Nephron (organoid): ENCODE measurements at regions not wholly inside any gene's neighbourhood (a gene's known extent, or its start where the extent isn't known, plus 50 kb on each side); places are given as distances from the start of the nearest gene placed in this dataset.

Experiments
- H3K27ac Mint-ChIP-seq, 3 experiments: 2 replicates each; pipeline ENCODE4 v1.8.0; 2020; ENCODE audit warnings: mixed read lengths in 3 of 3, mild to moderate bottlenecking in 2 of 3, moderate library complexity in 1 of 3
- H3K27me3 Mint-ChIP-seq: 2 replicates; pipeline ENCODE4 v1.8.0; 2021; ENCODE audit warnings: low read depth, mild to moderate bottlenecking, moderate library complexity, mixed read lengths
- H3K36me3 Mint-ChIP-seq: 2 replicates; pipeline ENCODE4 v1.8.0; 2020; ENCODE audit warnings: low read depth, mixed read lengths
- H3K4me1 Mint-ChIP-seq: 2 replicates; pipeline ENCODE4 v1.8.0; 2020; ENCODE audit warnings: mixed read lengths
- H3K4me3 Mint-ChIP-seq, 3 experiments: 2 replicates each; pipeline ENCODE4 v1.8.0; 2020; ENCODE audit warnings: mild to moderate bottlenecking in 3 of 3, mixed read lengths in 3 of 3, moderate library complexity in 2 of 3
- H3K9me3 Mint-ChIP-seq: 2 replicates; pipeline ENCODE4 v1.8.0; 2020; ENCODE audit warnings: mixed read lengths
- TF ChIP-seq, protein P1 (sequence below), 3 experiments: fragments of 200-600 bp; sonication (generic); IDR thresholded peaks; one replicate each; pipeline ENCODE4 v1.5.0; 2021; ENCODE audit warnings: antibody characterized with exemption in 3 of 3; ENCODE audit not compliant: unreplicated experiment in 3 of 3

DNA sequence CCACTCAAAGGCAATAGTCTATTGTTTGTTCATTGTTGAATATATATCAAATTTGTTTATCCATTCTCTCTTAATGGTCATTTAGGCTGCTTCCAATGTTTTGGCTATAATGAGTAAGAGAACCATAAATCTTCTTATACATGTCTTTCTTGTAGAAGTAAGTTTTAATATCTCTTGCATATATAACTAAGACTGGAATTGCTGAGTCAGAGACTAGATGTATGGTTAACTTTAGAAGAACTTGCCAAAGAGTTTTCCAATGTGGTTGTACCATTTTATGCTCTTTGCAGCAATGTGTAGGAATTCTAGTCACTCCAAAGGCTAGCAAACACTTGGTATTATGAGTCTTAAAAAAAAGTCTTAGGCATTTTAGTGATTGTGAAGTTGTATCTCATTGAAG lies 610.0 kb upstream of the GCFC2 start:
- peaks cover 3% of the 10 kb centered on the region for H3K9me3 Mint-ChIP-seq
- H3K27me3 Mint-ChIP-seq: peaks cover 3% of the 10 kb centered on the region
- no peak overlapping the region for H3K4me3 Mint-ChIP-seq
- H3K36me3 Mint-ChIP-seq: no peaks in the 10 kb centered on the region
- TF ChIP-seq, protein P1, sequence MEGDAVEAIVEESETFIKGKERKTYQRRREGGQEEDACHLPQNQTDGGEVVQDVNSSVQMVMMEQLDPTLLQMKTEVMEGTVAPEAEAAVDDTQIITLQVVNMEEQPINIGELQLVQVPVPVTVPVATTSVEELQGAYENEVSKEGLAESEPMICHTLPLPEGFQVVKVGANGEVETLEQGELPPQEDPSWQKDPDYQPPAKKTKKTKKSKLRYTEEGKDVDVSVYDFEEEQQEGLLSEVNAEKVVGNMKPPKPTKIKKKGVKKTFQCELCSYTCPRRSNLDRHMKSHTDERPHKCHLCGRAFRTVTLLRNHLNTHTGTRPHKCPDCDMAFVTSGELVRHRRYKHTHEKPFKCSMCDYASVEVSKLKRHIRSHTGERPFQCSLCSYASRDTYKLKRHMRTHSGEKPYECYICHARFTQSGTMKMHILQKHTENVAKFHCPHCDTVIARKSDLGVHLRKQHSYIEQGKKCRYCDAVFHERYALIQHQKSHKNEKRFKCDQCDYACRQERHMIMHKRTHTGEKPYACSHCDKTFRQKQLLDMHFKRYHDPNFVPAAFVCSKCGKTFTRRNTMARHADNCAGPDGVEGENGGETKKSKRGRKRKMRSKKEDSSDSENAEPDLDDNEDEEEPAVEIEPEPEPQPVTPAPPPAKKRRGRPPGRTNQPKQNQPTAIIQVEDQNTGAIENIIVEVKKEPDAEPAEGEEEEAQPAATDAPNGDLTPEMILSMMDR (IDR thresholded peaks at IDR 0.05; ENCODE audit: unreplicated experiment in 3 of 3): no peak
- no peak overlapping the region for H3K27ac Mint-ChIP-seq
- H3K4me1 Mint-ChIP-seq: peaks cover under 1% of the 10 kb centered on the region

GRCh38 chr2:76318848-76319360 lies 608.2 kb upstream of the GCFC2 start:
- H3K4me3 Mint-ChIP-seq: no peak overlapping the region
- TF ChIP-seq, protein P1 (IDR thresholded peaks at IDR 0.05; ENCODE audit: unreplicated experiment in 3 of 3): no peak
- H3K27me3 Mint-ChIP-seq: peaks cover 3% of the 10 kb centered on the region

GRCh38 chr2:76316691-76317090 lies 606.0 kb upstream of the GCFC2 start:
- no peaks in the 10 kb centered on the region for H3K36me3 Mint-ChIP-seq
- peaks cover 5% of the 10 kb centered on the region for H3K9me3 Mint-ChIP-seq
- H3K27me3 Mint-ChIP-seq: peaks cover 3% of the 10 kb centered on the region
- TF ChIP-seq, protein P1 (IDR thresholded peaks at IDR 0.05; ENCODE audit: unreplicated experiment in 3 of 3): no peak
- peaks cover 29% of the 10 kb centered on the region for H3K4me1 Mint-ChIP-seq
- H3K4me3 Mint-ChIP-seq: no peak overlapping the region
- H3K27ac Mint-ChIP-seq: no peak overlapping the region

More at GRCh38 chr2:76318848-76319360, 608.2 kb upstream of the GCFC2 start:
- Mint-ChIP-seq H3K4me1 (peaks cover 16% of the 10 kb centered on the region), H3K36me3 (no peaks in the 10 kb centered on the region), H3K9me3 (peaks cover 5% of the 10 kb centered on the region), H3K27ac (no peak overlapping the region)

GRCh38 chr2:76314271-76315020 lies 603.7 kb upstream of the GCFC2 start:
- Mint-ChIP-seq H3K27me3 (peaks cover 3% of the 10 kb centered on the region), H3K4me3 (no peak overlapping the region), H3K36me3 (no peaks in the 10 kb centered on the region), H3K27ac (no peak overlapping the region), H3K4me1 (peaks cover 46% of the 10 kb centered on the region), H3K9me3 (peaks cover 5% of the 10 kb centered on the region)
- TF ChIP-seq, protein P1 (IDR thresholded peaks at IDR 0.05; ENCODE audit: unreplicated experiment in 3 of 3): no peak

DNA sequence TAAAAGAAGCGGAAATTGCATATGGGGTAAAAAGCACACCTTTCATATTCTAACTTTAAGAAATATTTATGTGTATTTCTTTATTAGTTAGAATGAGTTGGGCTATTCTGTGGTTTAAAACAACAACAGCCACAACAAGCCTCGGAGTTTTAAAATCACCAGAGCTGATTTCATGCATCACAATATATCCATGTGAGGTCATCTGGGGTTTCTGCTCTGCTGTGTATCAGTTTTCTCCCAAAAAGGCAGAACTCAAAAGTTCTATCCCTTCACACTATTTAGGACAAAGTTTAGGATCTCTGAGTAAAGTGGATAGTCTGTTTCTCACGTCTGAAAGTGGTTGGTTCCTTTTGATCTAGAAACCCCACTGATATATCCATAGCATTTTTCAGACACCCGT lies 601.5 kb upstream of the GCFC2 start:
- Mint-ChIP-seq H3K4me3 (no peak overlapping the region), H3K4me1 (peaks cover 46% of the 10 kb centered on the region), H3K27me3 (no peaks in the 10 kb centered on the region), H3K9me3 (peaks cover 2% of the 10 kb centered on the region), H3K36me3 (no peaks in the 10 kb centered on the region), H3K27ac (no peak overlapping the region)
- TF ChIP-seq, protein P1 (IDR thresholded peaks at IDR 0.05; ENCODE audit: unreplicated experiment in 3 of 3): no peak

DNA sequence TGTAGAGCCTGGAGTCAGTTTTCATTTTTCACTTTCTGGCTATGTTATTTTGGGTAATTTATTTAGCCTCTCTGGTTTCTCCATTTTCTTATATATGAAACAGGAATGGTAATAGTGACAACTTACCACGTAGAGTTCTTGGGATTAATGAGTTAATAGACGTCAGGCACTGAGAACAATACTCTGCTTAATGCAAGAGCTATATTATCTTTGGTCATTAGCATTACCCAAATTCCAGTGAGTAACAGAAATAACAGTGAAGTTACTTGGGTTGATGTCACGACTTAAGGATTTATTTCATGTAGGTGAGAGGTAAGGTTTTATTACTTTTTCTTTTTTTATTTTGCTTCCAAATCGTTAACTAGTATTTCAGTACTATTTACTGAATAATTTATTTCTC lies 601.0 kb upstream of the GCFC2 start:
- Mint-ChIP-seq H3K4me1 (peaks cover 46% of the 10 kb centered on the region), H3K27me3 (no peaks in the 10 kb centered on the region), H3K4me3 (no peak overlapping the region), H3K36me3 (no peaks in the 10 kb centered on the region), H3K27ac (no peak overlapping the region), H3K9me3 (peaks cover 2% of the 10 kb centered on the region)
- TF ChIP-seq, protein P1 (IDR thresholded peaks at IDR 0.05; ENCODE audit: unreplicated experiment in 3 of 3): no peak
